GM12801 (cell line): ENCODE measurements at regions not wholly inside any gene's neighbourhood (a gene's known extent, or its start where the extent isn't known, plus 50 kb on each side); places are given as distances from the start of the nearest gene placed in this dataset.

Experiments used
- CTCF ChIP-seq: IDR thresholded peaks from one replicate; pipeline ENCODE4 v1.5.1; 2011; ENCODE audit warnings: control low read depth; ENCODE audit not compliant: insufficient read length; ENCODE audit errors: extremely low read depth

DNA sequence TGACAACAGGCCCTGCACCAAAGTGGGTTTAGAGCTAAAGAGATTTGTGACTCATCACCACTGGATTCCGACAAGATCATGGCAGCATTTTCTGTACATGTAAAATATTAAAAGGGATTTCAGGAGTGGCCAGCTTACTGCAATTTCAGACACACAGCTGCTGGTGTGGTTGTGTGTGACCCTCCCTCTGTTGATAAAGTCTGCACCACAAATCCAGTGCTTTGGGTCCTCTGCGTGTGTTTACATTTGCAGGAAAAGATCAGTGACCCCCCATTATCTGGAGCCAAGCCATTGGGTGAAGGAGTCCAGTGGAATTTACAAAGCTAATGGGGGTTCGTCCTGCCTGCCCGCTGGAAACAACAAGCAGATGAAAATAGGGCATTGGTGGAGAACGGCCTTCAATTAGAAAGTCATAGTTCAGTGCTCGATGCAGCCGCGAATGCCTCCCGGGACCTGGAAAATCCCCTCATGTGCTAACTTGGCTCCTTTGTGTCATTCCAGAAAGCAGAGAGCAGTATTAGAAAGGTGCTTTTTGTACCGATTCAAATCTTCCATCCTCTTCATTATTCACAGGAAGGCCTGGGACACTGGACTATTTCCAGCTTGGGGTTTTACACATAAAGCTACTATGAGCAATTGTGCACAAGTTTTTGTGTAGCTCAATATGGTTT lies 188.5 kb upstream of the TMEM132C start:
- no peak for TF ChIP-seq CTCF

GRCh38 chr12:128079446-128079845 lies 187.5 kb upstream of the TMEM132C start:
- TF ChIP-seq CTCF, result no peak

- no peak for TF ChIP-seq CTCF
These were observed 183.7 kb upstream of the TMEM132C start for GRCh38 chr12:128083132-128083729.

DNA sequence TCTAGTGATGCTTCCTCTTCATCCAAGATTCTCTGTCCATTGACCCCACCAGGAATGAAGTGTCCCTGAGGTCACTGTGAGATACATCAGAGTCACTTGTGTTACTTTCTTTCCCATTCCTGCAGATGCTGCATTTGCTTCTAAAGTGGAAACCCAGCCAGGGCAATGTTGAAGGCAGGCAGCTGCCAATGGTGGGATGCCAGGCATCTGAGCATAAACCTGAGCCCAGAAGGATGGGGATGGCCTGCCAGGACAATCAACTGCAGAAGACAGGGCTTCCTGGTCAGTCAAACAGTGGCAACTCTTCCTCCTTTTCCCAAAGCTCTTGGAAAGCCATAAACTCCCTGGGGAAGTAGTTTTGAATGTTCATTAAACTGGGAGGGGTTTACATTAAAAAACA lies 178.0 kb upstream of the TMEM132C start:
- no peak for TF ChIP-seq CTCF

GRCh38 chr12:128089961-128090360 lies 177.0 kb upstream of the TMEM132C start:
- TF ChIP-seq CTCF, result no peak

DNA sequence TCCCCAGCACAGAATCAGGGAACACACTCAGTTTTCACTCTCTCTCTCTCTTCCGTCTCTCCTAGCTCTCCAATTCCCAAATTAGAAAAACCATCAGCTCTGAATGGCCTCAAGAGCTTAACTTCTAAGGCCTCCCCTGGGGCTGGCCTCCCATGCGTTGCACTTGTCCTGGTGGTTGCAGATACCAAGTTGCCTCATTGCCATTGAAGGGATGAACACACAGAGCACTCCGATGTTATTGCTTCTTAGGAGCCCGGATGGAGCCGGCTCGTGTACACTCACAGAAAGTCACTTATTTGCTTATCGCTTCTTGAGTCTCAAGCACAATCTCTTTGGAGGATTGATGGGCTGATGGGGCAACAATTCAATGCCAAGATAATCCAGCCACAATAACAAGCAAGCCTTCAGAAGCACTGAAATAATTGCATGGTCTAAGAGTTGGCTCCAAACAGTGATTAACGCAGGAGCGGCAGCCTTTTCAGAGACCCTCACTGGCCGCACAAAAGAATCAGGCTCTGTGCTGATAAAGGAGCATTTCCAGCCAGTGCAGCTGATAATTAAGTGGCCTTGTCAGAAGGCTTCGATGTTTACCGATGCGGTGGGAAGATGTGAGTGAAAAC lies 175.8 kb upstream of the TMEM132C start:
- no peak for TF ChIP-seq CTCF

GRCh38 chr12:128091951-128092382 lies 175.0 kb upstream of the TMEM132C start:
- TF ChIP-seq CTCF, result no peak
